Lower leg skin (tissue), 3 donors: ENCODE measurements at regions not wholly inside any gene's neighbourhood (a gene's known extent, or its start where the extent isn't known, plus 50 kb on each side); places are given as distances from the start of the nearest gene placed in this dataset.

Experiments used
- POLR2A ChIP-seq, 2 donors: fragments of 450-650 bp; IDR thresholded peaks; one replicate each; pipeline ENCODE4 v1.6.1; 2016 to 2017; ENCODE audit warnings: antibody characterized with exemption in 2 of 2, mild to moderate bottlenecking in 1 of 2, moderate library complexity in 1 of 2
- TF ChIP-seq, protein P1 (sequence below), 3 donors: fragments of 450-650 bp; IDR thresholded peaks; one replicate each; pipeline ENCODE4 v1.5.1; 2016; ENCODE audit warnings: antibody characterized with exemption in 3 of 3, mild to moderate bottlenecking in 3 of 3, moderate library complexity in 2 of 3

DNA sequence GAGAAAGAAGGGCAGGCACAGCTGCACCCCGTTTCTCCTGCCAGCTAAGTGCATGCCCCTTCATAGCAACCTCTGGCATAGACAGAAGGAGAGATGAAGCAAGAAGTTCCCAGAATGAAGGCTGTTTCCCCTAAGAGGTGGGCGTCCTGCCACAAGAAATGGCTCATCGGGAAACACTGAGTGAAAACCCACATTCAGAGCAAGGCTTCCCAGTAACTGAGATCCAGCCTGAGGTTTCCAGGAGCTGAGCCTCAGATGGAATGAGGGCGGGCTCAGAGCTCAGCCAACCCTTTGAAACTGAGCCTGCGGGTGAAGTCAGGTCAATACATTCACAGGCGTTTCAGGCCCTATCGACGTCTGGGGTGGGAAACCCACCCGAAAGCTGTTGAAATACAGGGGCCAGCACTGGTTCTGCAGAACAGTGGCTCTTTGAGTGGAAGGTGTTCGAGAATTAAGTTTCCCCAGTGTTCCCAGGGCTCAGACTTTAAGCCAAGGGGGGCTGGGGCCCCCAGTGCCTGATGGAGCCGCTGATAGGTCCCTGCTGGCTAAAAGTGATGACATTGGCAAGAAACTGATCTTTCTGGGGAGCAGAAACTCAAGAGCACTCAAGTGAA, 510.2 kb downstream of the RPS24 start:
- TF ChIP-seq, protein P1, sequence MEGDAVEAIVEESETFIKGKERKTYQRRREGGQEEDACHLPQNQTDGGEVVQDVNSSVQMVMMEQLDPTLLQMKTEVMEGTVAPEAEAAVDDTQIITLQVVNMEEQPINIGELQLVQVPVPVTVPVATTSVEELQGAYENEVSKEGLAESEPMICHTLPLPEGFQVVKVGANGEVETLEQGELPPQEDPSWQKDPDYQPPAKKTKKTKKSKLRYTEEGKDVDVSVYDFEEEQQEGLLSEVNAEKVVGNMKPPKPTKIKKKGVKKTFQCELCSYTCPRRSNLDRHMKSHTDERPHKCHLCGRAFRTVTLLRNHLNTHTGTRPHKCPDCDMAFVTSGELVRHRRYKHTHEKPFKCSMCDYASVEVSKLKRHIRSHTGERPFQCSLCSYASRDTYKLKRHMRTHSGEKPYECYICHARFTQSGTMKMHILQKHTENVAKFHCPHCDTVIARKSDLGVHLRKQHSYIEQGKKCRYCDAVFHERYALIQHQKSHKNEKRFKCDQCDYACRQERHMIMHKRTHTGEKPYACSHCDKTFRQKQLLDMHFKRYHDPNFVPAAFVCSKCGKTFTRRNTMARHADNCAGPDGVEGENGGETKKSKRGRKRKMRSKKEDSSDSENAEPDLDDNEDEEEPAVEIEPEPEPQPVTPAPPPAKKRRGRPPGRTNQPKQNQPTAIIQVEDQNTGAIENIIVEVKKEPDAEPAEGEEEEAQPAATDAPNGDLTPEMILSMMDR (IDR thresholded peaks at IDR 0.05) = no peak
- TF ChIP-seq POLR2A (IDR thresholded peaks at IDR 0.05) = no peak
